Astrocyte (in vitro differentiated cells and primary cell): ENCODE measurements at regions not wholly inside any gene's neighbourhood (a gene's known extent, or its start where the extent isn't known, plus 50 kb on each side); places are given as distances from the start of the nearest gene placed in this dataset.
A peak's percentile ranks its signal among the peaks of the same experiment; 100 is the strongest.

ENCODE experiments used
- DNase-seq: peaks from one replicate; pipeline ENCODE4 v3.0.0-alpha.2; 2010; ENCODE audit warnings: low read depth
- FAIRE-seq: peaks from 2 replicates; lab custom pipeline; 2011; peaks lifted over from hg19 to GRCh38; lab: Jason Lieb, UNC
- H2AFZ ChIP-seq: 2 replicates; pipeline ENCODE4 v1.6.0; 2012; ENCODE audit warnings: low read depth, low read length, inconsistent platforms
- H3K27ac ChIP-seq: 2 replicates; pipeline ENCODE4 v1.5.1; 2011; ENCODE audit warnings: low read depth, low read length, inconsistent platforms
- H3K27me3 ChIP-seq: 2 replicates; pipeline ENCODE4 v1.6.0; 2011; ENCODE audit warnings: low read length, inconsistent platforms; ENCODE audit not compliant: insufficient read depth
- H3K36me3 ChIP-seq: 2 replicates; pipeline ENCODE4 v1.5.1; 2011; ENCODE audit warnings: low read length, inconsistent platforms; ENCODE audit not compliant: insufficient read depth
- H3K4me1 ChIP-seq: 2 replicates; pipeline ENCODE4 v1.5.1; 2011; ENCODE audit warnings: low read length, inconsistent platforms; ENCODE audit not compliant: insufficient read depth
- H3K4me2 ChIP-seq: 2 replicates; pipeline ENCODE4 v1.6.0; 2012; ENCODE audit warnings: low read length, inconsistent platforms
- H3K4me3 ChIP-seq: 2 replicates; pipeline ENCODE4 v1.5.1; 2011; ENCODE audit warnings: low read depth, mild to moderate bottlenecking, low read length, inconsistent platforms; ENCODE audit not compliant: insufficient read depth
- H3K79me2 ChIP-seq: 2 replicates; pipeline ENCODE4 v1.6.0; 2012; ENCODE audit warnings: mild to moderate bottlenecking, low read length, inconsistent platforms; ENCODE audit not compliant: insufficient read depth
- H3K9ac ChIP-seq: 2 replicates; pipeline ENCODE4 v1.6.0; 2012; ENCODE audit warnings: mild to moderate bottlenecking, low read length, inconsistent platforms
- H3K9me3 ChIP-seq: 2 replicates; pipeline ENCODE4 v1.5.1; 2012; ENCODE audit warnings: low read depth, mild to moderate bottlenecking, low read length, inconsistent platforms; ENCODE audit not compliant: insufficient read depth
- H4K20me1 ChIP-seq: 2 replicates; pipeline ENCODE4 v1.6.0; 2012; ENCODE audit warnings: low read length, inconsistent platforms; ENCODE audit not compliant: insufficient read depth
- H3K27ac Mint-ChIP-seq: one replicate; pipeline ENCODE4 v1.8.0; 2021; ENCODE audit warnings: mild to moderate bottlenecking, mixed read lengths; ENCODE audit not compliant: unreplicated experiment
- H3K27me3 Mint-ChIP-seq: one replicate; pipeline ENCODE4 v1.8.0; 2021; ENCODE audit warnings: low read depth, mixed read lengths; ENCODE audit not compliant: unreplicated experiment
- H3K36me3 Mint-ChIP-seq: one replicate; pipeline ENCODE4 v1.8.0; 2021; ENCODE audit warnings: low read depth, mixed read lengths; ENCODE audit not compliant: unreplicated experiment
- H3K4me1 Mint-ChIP-seq: one replicate; pipeline ENCODE4 v1.8.0; 2021; ENCODE audit warnings: low read depth, mixed read lengths; ENCODE audit not compliant: unreplicated experiment
- H3K4me3 Mint-ChIP-seq: one replicate; pipeline ENCODE4 v1.8.0; 2021; ENCODE audit warnings: mild to moderate bottlenecking, moderate library complexity, mixed read lengths; ENCODE audit not compliant: unreplicated experiment
- H3K9me3 Mint-ChIP-seq: one replicate; pipeline ENCODE4 v1.8.0; 2021; ENCODE audit warnings: mild to moderate bottlenecking, mixed read lengths; ENCODE audit not compliant: unreplicated experiment
- CTCF ChIP-seq: IDR thresholded peaks from 2 replicates; pipeline ENCODE4 v1.5.1; 2011; ENCODE audit warnings: low read depth, mild to moderate bottlenecking, inconsistent platforms, low read length, moderate library complexity; ENCODE audit not compliant: insufficient read depth
- EZH2 ChIP-seq: IDR thresholded peaks from 2 replicates; pipeline ENCODE4 v1.6.1; 2012; ENCODE audit warnings: mild to moderate bottlenecking, low read length, inconsistent platforms; ENCODE audit not compliant: insufficient read depth

DNA sequence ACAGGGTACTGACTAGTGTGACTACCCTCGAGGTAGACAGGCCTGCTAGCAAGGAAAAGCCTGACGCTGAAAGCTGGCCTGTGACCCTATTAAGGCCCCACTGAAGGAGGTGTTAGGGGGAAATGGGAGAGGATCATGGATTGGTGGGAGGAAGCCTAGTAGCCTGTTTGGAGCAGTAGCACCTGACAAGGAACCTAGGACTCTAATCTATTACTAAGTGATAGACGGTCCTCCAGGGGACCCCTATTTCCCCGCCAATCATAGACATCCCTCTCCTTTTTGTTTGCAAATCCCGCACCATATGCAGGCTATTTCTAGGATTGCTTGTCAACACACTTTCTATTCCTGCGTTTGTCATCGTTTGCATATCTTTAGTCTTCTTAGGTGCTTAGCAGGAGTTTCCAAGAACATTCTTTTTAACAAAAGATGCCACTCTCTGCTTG, 1338.8 kb upstream of the MIR17HG start:
- DNase-seq (no peak), FAIRE-seq (no peak)
- no peaks in the 10 kb centered on the region for H3K27me3 Mint-ChIP-seq
- Histone ChIP-seq H3K4me3 (no peak overlapping the region), H3K9ac (no peak overlapping the region), H3K27ac (no peak overlapping the region), H3K4me1 (no peaks in the 10 kb centered on the region), H3K79me2 (no peaks in the 10 kb centered on the region), H3K36me3 (no peaks in the 10 kb centered on the region), H3K27me3 (no peaks in the 10 kb centered on the region), H4K20me1 (no peaks in the 10 kb centered on the region), H3K4me2 (no peak overlapping the region), H2AFZ (no peak overlapping the region), H3K9me3 (no peaks in the 10 kb centered on the region)
- no peak overlapping the region for H3K27ac Mint-ChIP-seq
- TF ChIP-seq EZH2 = no peak
- no peak for TF ChIP-seq CTCF
- no peak overlapping the region for H3K4me3 Mint-ChIP-seq
- H3K36me3 Mint-ChIP-seq = no peaks in the 10 kb centered on the region
- no peaks in the 10 kb centered on the region for H3K9me3 Mint-ChIP-seq
- H3K4me1 Mint-ChIP-seq = no peaks in the 10 kb centered on the region

- no peak for FAIRE-seq
- Mint-ChIP-seq H3K9me3 (no peaks in the 10 kb centered on the region), H3K36me3 (no peaks in the 10 kb centered on the region), H3K27ac (no peak overlapping the region), H3K27me3 (no peaks in the 10 kb centered on the region), H3K4me3 (no peak overlapping the region), H3K4me1 (no peaks in the 10 kb centered on the region)
- Histone ChIP-seq H3K4me1 (peaks cover 6% of the 10 kb centered on the region), H3K79me2 (no peaks in the 10 kb centered on the region), H3K9ac (no peak overlapping the region), H4K20me1 (no peaks in the 10 kb centered on the region), H3K4me2 (no peak overlapping the region), H2AFZ (no peak overlapping the region), H3K36me3 (no peaks in the 10 kb centered on the region), H3K27ac (no peak overlapping the region), H3K9me3 (no peaks in the 10 kb centered on the region), H3K4me3 (no peak overlapping the region), H3K27me3 (no peaks in the 10 kb centered on the region)
- TF ChIP-seq EZH2 (no peak), CTCF (no peak)
- DNase-seq = no peak
Measured at GRCh38 chr13:90014038-90014437, 1333.4 kb upstream of the MIR17HG start.

DNA sequence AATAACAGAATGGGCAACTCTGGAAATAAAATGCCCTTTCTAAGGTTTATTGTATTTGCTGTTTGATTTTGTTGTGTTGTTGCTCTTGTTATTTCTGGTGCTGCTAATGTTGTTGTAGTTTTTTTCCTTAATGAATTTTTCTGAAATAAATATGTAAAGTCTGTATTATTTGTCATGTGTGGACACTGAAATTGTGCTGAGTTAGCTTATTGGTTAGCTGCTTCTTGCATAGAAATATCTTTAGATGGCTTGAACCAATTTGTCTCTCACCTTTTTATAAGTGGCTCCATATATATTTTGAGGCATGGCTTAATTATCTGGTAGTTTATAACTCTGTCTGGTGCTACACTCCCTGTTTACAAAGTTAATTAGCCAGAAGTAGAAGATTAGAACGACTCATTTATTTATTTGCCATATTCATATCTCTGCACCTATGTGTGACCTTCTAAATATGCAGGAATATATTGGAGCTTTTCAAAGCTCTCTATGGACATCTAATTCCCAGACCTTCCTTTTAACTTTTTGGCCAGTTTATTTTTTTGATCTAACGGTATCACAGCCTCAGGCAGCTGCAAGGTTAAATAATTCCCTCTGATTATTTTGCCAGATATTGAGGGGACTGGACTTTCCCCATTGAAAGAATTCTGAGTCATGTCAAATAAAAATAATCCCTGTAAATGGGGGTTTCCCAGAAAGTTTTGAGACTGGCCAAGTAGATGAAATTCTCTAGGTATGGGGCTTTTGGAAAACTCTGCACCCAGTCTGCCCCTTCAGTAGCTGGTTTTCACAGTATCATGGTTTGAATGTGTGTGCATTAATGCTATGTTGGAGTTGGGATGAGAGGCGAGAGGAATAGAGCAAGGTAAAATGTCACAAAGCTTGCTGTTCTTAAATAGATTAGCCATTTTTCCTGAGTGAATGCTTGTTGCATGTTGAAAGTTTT, 1331.7 kb upstream of the MIR17HG start:
- Histone ChIP-seq H3K79me2 (no peaks in the 10 kb centered on the region), H3K4me2 (peak overlapping the region; percentile 20), H4K20me1 (no peaks in the 10 kb centered on the region), H3K27ac (no peak overlapping the region), H3K36me3 (no peaks in the 10 kb centered on the region), H3K27me3 (no peaks in the 10 kb centered on the region), H3K9ac (no peak overlapping the region), H3K4me3 (no peak overlapping the region), H2AFZ (peak overlapping the region; percentile 31), H3K9me3 (no peaks in the 10 kb centered on the region), H3K4me1 (peaks cover 6% of the 10 kb centered on the region)
- Mint-ChIP-seq H3K4me3 (no peak overlapping the region), H3K36me3 (no peaks in the 10 kb centered on the region), H3K4me1 (no peaks in the 10 kb centered on the region), H3K9me3 (no peaks in the 10 kb centered on the region), H3K27ac (no peak overlapping the region), H3K27me3 (no peaks in the 10 kb centered on the region)
- DNase-seq (peak; percentile 2), FAIRE-seq (no peak)
- no peak for TF ChIP-seq CTCF
- no peak for TF ChIP-seq EZH2
